ENCODE measurements at regions not wholly inside any gene's neighbourhood (a gene's known extent, or its start where the extent isn't known, plus 50 kb on each side); places are given as distances from the start of the nearest gene placed in this dataset.

DNA sequence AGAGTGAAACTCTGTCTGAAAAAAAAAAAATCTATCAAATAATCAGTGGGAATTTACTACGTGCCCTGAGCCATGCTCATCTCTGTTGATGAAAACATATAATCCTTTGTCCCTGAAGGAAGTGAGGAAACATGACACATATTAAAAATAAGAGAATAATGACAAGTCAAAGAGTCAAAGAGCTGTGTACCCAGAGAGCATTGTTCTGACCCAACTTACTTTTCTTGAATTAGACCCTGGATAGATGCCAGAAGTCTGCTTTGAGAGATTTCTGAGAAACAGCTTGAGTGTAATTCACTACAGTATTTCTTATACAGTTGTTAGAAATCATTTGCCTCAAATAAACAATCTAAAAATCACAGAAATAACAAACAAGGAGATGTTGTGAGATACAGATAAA lies 490.0 kb upstream of the PIK3R1 start:
- DNase-seq (no peak), ATAC-seq (ENCODE audit: low read depth) (no peak)
- no peak overlapping the region for H2AFZ ChIP-seq (ENCODE audit: insufficient read depth, low read depth, low read length, poor library complexity, severe bottlenecking)
- H3K4me3 ChIP-seq (ENCODE audit: control extremely low read depth in 1 of 5, extremely low read depth in 1 of 5, insufficient read depth in 1 of 5, low read depth in 2 of 5, low read length in 4 of 5), result no peak overlapping the region
- no peak overlapping the region for H3K27ac Mint-ChIP-seq
- H3K27me3 ChIP-seq (replicated peaks in 1 of 4; ENCODE audit: control extremely low read depth in 1 of 4, control insufficient read depth in 3 of 4, insufficient read depth in 4 of 4, low read length in 3 of 4), result no peaks in the 10 kb centered on the region
- H3K4me1 Mint-ChIP-seq, result no peaks in the 10 kb centered on the region
- CTCF ChIA-PET, result no interaction called here
- POLR2A ChIA-PET, result no interaction called here
- no peak overlapping the region for H3K27ac ChIP-seq (ENCODE audit: low read length in 2 of 2)
- H3K9me3 Mint-ChIP-seq (ENCODE audit: insufficient read depth), result no peaks in the 10 kb centered on the region
- TF ChIP-seq EZH2 (IDR thresholded peaks at IDR 0.05; ENCODE audit: borderline replicate concordance, insufficient read depth, low read depth, low read length, poor library complexity, severe bottlenecking), result no peak
- TF ChIP-seq, protein P1, sequence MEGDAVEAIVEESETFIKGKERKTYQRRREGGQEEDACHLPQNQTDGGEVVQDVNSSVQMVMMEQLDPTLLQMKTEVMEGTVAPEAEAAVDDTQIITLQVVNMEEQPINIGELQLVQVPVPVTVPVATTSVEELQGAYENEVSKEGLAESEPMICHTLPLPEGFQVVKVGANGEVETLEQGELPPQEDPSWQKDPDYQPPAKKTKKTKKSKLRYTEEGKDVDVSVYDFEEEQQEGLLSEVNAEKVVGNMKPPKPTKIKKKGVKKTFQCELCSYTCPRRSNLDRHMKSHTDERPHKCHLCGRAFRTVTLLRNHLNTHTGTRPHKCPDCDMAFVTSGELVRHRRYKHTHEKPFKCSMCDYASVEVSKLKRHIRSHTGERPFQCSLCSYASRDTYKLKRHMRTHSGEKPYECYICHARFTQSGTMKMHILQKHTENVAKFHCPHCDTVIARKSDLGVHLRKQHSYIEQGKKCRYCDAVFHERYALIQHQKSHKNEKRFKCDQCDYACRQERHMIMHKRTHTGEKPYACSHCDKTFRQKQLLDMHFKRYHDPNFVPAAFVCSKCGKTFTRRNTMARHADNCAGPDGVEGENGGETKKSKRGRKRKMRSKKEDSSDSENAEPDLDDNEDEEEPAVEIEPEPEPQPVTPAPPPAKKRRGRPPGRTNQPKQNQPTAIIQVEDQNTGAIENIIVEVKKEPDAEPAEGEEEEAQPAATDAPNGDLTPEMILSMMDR (IDR thresholded peaks at IDR 0.05), result no peak
- no peaks in the 10 kb centered on the region for H4K20me1 ChIP-seq (ENCODE audit: control insufficient read depth, insufficient read depth, low read length, poor library complexity, severe bottlenecking)
- H3K4me2 ChIP-seq (replicated peaks; ENCODE audit: low read depth, low read length, poor library complexity, severe bottlenecking), result no peak overlapping the region
- no peaks in the 10 kb centered on the region for H3K4me1 ChIP-seq (ENCODE audit: control insufficient read depth in 2 of 2, insufficient read depth in 2 of 2, low read length in 2 of 2)
- WGBS (ENCODE audit: insufficient coverage), result no CpG with 5 or more reads among the region's 1 CpG
- H3K9ac ChIP-seq (ENCODE audit: low read length), result no peak overlapping the region
- H3K4me3 Mint-ChIP-seq, result no peak overlapping the region
- intact Hi-C loops (cut with micrococcal nuclease), result no loop called here
- no peaks in the 10 kb centered on the region for H3K27me3 Mint-ChIP-seq
- H3K9me3 ChIP-seq (ENCODE audit: control extremely low read depth in 1 of 3, control insufficient read depth in 2 of 3, insufficient read depth in 1 of 3, low read length in 2 of 3), result no peaks in the 10 kb centered on the region
- no peaks in the 10 kb centered on the region for H3K79me2 ChIP-seq (ENCODE audit: control insufficient read depth, insufficient read depth, low read length)
- no peaks in the 10 kb centered on the region for H3K36me3 ChIP-seq (replicated peaks in 1 of 2; ENCODE audit: control extremely low read depth in 1 of 2, control insufficient read depth in 1 of 2, extremely low read depth in 1 of 2, insufficient read depth in 2 of 2, low read length in 1 of 2)

- Histone ChIP-seq H3K9me3 (ENCODE audit: control extremely low read depth in 1 of 3, control insufficient read depth in 2 of 3, insufficient read depth in 1 of 3, low read length in 2 of 3) (no peaks in the 10 kb centered on the region), H3K27ac (ENCODE audit: low read length in 2 of 2) (no peak overlapping the region), H3K36me3 (replicated peaks in 1 of 2; ENCODE audit: control extremely low read depth in 1 of 2, control insufficient read depth in 1 of 2, extremely low read depth in 1 of 2, insufficient read depth in 2 of 2, low read length in 1 of 2) (no peaks in the 10 kb centered on the region), H3K4me3 (ENCODE audit: control extremely low read depth in 1 of 5, extremely low read depth in 1 of 5, insufficient read depth in 1 of 5, low read depth in 2 of 5, low read length in 4 of 5) (no peak overlapping the region), H3K79me2 (ENCODE audit: control insufficient read depth, insufficient read depth, low read length) (no peaks in the 10 kb centered on the region), H3K4me1 (ENCODE audit: control insufficient read depth in 2 of 2, insufficient read depth in 2 of 2, low read length in 2 of 2) (no peaks in the 10 kb centered on the region), H3K4me2 (replicated peaks; ENCODE audit: low read depth, low read length, poor library complexity, severe bottlenecking) (no peak overlapping the region), H4K20me1 (ENCODE audit: control insufficient read depth, insufficient read depth, low read length, poor library complexity, severe bottlenecking) (no peaks in the 10 kb centered on the region), H3K27me3 (replicated peaks in 1 of 4; ENCODE audit: control extremely low read depth in 1 of 4, control insufficient read depth in 3 of 4, insufficient read depth in 4 of 4, low read length in 3 of 4) (no peaks in the 10 kb centered on the region), H2AFZ (ENCODE audit: insufficient read depth, low read depth, low read length, poor library complexity, severe bottlenecking) (no peak overlapping the region), H3K9ac (ENCODE audit: low read length) (no peak overlapping the region)
- whole genome bisulfite sequencing (ENCODE audit: insufficient coverage), result 100% methylated on average over 2 of the region's 4 CpGs
- no peak for ATAC-seq (ENCODE audit: low read depth)
- no peak for DNase-seq
- Mint-ChIP-seq H3K4me1 (no peaks in the 10 kb centered on the region), H3K4me3 (no peak overlapping the region), H3K27ac (no peak overlapping the region), H3K9me3 (ENCODE audit: insufficient read depth) (no peaks in the 10 kb centered on the region), H3K27me3 (no peaks in the 10 kb centered on the region)
- TF ChIP-seq, protein P1 (IDR thresholded peaks at IDR 0.05), result no peak
- TF ChIP-seq EZH2 (IDR thresholded peaks at IDR 0.05; ENCODE audit: borderline replicate concordance, insufficient read depth, low read depth, low read length, poor library complexity, severe bottlenecking), result no peak
- ChIA-PET CTCF (interaction anchor here (0.6 kb wide), 1 partner anchor 354 kb away, joined by 3 read pairs; no protein-coding TSS in a partner anchor), POLR2A (no interaction called here)
- intact Hi-C loops (cut with micrococcal nuclease), result no loop called here
These were observed 491.0 kb upstream of the PIK3R1 start for GRCh38 chr5:67724412-67725135.

Data from B cell (primary cell).